A549 (cell line): ENCODE measurements at regions not wholly inside any gene's neighbourhood (a gene's known extent, or its start where the extent isn't known, plus 50 kb on each side); places are given as distances from the start of the nearest gene placed in this dataset.

Experiments
- BHLHE40 ChIP-seq: IDR thresholded peaks from 2 replicates; pipeline ENCODE4 v1.6.1; 2012; ENCODE audit warnings: low read depth, low read length, inconsistent platforms
- CEBPB ChIP-seq, 2 experiments: fragments of >200 bp in 1 of 2; sonication (Bioruptor Twin) in 1 of 2; formaldehyde crosslinking in 1 of 2; IDR thresholded peaks; 2 replicates each; pipeline ENCODE4 v1.6.1; 2012 to 2016
- CHD2 ChIP-seq: fragments of 150-350 bp; IDR thresholded peaks from 2 replicates; pipeline ENCODE4 v1.6.1; 2014; ENCODE audit warnings: low read length; ENCODE audit not compliant: partially characterized antibody
- CHD4 ChIP-seq: fragments of 200-600 bp; sonication (generic); IDR thresholded peaks from 2 replicates; pipeline ENCODE4 v1.6.1; 2016; ENCODE audit warnings: antibody characterized with exemption, mild to moderate bottlenecking, borderline replicate concordance
- EP300 ChIP-seq, 2 experiments: fragments of >200 bp; sonication (Bioruptor Twin); formaldehyde crosslinking; IDR thresholded peaks; 2 replicates in 1 of 2; 3 replicates in 1 of 2; pipeline ENCODE4 v1.6.1; 2016 to 2017
- HDAC2 ChIP-seq: fragments of 200-600 bp; sonication (generic); IDR thresholded peaks from 2 replicates; pipeline ENCODE4 v1.6.1; 2016
- POLR2A ChIP-seq: IDR thresholded peaks from 2 replicates; pipeline ENCODE4 v1.6.1; 2012; ENCODE audit warnings: mild to moderate bottlenecking, low read length
- SMC3 ChIP-seq: fragments of >200 bp; sonication (Bioruptor Twin); formaldehyde crosslinking; IDR thresholded peaks from 3 replicates; pipeline ENCODE4 v1.6.1; 2018; ENCODE audit warnings: inconsistent platforms
- ZC3H11A ChIP-seq: fragments of 450-650 bp; IDR thresholded peaks from 2 replicates; pipeline ENCODE4 v1.6.1; 2014; ENCODE audit warnings: antibody characterized with exemption, mild to moderate bottlenecking
- TF ChIP-seq, protein P1 (sequence below): fragments of >200 bp; sonication (Bioruptor Twin); formaldehyde crosslinking; IDR thresholded peaks from 3 replicates; pipeline ENCODE4 v1.5.1; 2016
- TF ChIP-seq, protein P2 (sequence below): fragments of 200-600 bp; sonication (generic); IDR thresholded peaks from 2 replicates; pipeline ENCODE4 v1.6.1; 2016; ENCODE audit warnings: antibody characterized with exemption, mild to moderate bottlenecking, moderate library complexity

GRCh38 chr14:61130512-61131260 is 149.6 kb downstream of the SLC38A6 start:
- no peak for TF ChIP-seq POLR2A
- TF ChIP-seq ZC3H11A, result no peak
- no peak for TF ChIP-seq EP300 (IDR thresholded peaks at IDR 0.05)
- no peak for TF ChIP-seq CHD2
- no peak for TF ChIP-seq CHD4
- no peak for TF ChIP-seq HDAC2
- TF ChIP-seq CEBPB (IDR thresholded peaks at IDR 0.05), result no peak
- TF ChIP-seq, protein P1, sequence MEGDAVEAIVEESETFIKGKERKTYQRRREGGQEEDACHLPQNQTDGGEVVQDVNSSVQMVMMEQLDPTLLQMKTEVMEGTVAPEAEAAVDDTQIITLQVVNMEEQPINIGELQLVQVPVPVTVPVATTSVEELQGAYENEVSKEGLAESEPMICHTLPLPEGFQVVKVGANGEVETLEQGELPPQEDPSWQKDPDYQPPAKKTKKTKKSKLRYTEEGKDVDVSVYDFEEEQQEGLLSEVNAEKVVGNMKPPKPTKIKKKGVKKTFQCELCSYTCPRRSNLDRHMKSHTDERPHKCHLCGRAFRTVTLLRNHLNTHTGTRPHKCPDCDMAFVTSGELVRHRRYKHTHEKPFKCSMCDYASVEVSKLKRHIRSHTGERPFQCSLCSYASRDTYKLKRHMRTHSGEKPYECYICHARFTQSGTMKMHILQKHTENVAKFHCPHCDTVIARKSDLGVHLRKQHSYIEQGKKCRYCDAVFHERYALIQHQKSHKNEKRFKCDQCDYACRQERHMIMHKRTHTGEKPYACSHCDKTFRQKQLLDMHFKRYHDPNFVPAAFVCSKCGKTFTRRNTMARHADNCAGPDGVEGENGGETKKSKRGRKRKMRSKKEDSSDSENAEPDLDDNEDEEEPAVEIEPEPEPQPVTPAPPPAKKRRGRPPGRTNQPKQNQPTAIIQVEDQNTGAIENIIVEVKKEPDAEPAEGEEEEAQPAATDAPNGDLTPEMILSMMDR, result no peak
- TF ChIP-seq BHLHE40, result no peak
- TF ChIP-seq, protein P2, sequence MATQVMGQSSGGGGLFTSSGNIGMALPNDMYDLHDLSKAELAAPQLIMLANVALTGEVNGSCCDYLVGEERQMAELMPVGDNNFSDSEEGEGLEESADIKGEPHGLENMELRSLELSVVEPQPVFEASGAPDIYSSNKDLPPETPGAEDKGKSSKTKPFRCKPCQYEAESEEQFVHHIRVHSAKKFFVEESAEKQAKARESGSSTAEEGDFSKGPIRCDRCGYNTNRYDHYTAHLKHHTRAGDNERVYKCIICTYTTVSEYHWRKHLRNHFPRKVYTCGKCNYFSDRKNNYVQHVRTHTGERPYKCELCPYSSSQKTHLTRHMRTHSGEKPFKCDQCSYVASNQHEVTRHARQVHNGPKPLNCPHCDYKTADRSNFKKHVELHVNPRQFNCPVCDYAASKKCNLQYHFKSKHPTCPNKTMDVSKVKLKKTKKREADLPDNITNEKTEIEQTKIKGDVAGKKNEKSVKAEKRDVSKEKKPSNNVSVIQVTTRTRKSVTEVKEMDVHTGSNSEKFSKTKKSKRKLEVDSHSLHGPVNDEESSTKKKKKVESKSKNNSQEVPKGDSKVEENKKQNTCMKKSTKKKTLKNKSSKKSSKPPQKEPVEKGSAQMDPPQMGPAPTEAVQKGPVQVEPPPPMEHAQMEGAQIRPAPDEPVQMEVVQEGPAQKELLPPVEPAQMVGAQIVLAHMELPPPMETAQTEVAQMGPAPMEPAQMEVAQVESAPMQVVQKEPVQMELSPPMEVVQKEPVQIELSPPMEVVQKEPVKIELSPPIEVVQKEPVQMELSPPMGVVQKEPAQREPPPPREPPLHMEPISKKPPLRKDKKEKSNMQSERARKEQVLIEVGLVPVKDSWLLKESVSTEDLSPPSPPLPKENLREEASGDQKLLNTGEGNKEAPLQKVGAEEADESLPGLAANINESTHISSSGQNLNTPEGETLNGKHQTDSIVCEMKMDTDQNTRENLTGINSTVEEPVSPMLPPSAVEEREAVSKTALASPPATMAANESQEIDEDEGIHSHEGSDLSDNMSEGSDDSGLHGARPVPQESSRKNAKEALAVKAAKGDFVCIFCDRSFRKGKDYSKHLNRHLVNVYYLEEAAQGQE, result no peak
- no peak for TF ChIP-seq SMC3
